PC-9 (cell line): ENCODE measurements at regions not wholly inside any gene's neighbourhood (a gene's known extent, or its start where the extent isn't known, plus 50 kb on each side); places are given as distances from the start of the nearest gene placed in this dataset.

ENCODE experiments used
- CTCF ChIP-seq: fragments of 200-600 bp; sonication (generic); conservative IDR thresholded peaks from 2 replicates; pipeline ENCODE4 v1.6.1; 2017; ENCODE audit warnings: mixed run types, antibody characterized with exemption, mild to moderate bottlenecking, moderate library complexity
- EZH2 ChIP-seq: fragments of 200-600 bp; sonication (generic); IDR thresholded peaks from 2 replicates; pipeline ENCODE4 v1.8.0; 2017; ENCODE audit warnings: antibody characterized with exemption, low read depth

- no peak for TF ChIP-seq CTCF
- TF ChIP-seq EZH2 = no peak
Measured at GRCh38 chr1:231095595-231095994, 55.5 kb upstream of the FAM89A start.
